Ovary (tissue), 7 donors: ENCODE measurements at regions not wholly inside any gene's neighbourhood (a gene's known extent, or its start where the extent isn't known, plus 50 kb on each side); places are given as distances from the start of the nearest gene placed in this dataset.

ENCODE experiments used
- DNase-seq, 5 donors: peaks; one replicate each; pipeline ENCODE4 v3.0.0-alpha.2; 2019 to 2020
- H3K27ac ChIP-seq, 2 donors: fragments of 200-600 bp; one replicate each; pipeline versions ENCODE4 v1.5.1 to v1.8.0; 2019 to 2022
- H3K27me3 ChIP-seq: fragments of 200-600 bp; one replicate; pipeline ENCODE4 v1.8.0; 2022
- H3K36me3 ChIP-seq: fragments of 200-600 bp; sonication (generic); one replicate; pipeline ENCODE4 v1.5.1; 2019
- H3K4me1 ChIP-seq: one replicate; pipeline ENCODE4 v1.8.1; 2013; ENCODE audit warnings: mild to moderate bottlenecking, moderate library complexity; ENCODE audit not compliant: insufficient read depth
- H3K4me3 ChIP-seq: fragments of 200-600 bp; sonication (generic); one replicate; pipeline ENCODE4 v1.5.1; 2017
- H3K9me3 ChIP-seq, 2 donors: fragments of 200-600 bp in 1 of 2; sonication (generic) in 1 of 2; one replicate each; pipeline versions ENCODE4 v1.5.1 to v1.8.1; 2013 to 2019; ENCODE audit warnings: mild to moderate bottlenecking in 1 of 2, moderate library complexity in 1 of 2
- EP300 ChIP-seq: sonication (generic); formaldehyde crosslinking; IDR thresholded peaks from one replicate; pipeline ENCODE4 v1.6.1; 2017; ENCODE audit warnings: antibody characterized with exemption
- POLR2A ChIP-seq: fragments of 450-650 bp; IDR thresholded peaks from one replicate; pipeline ENCODE4 v1.6.1; 2017; ENCODE audit warnings: antibody characterized with exemption, mild to moderate bottlenecking, moderate library complexity
- WGBS, 3 donors: extraction: QIAGEN DNeasy Blood & Tissue Kit in 1 of 3; methylation state at CpG; one replicate each; pipeline versions ENCODE4 v1.1.5 to v1.1.7; 2013 to 2017; 5-methylcytosine and 5-hydroxymethylcytosine counted together
- intact Hi-C, 4 donors: fragments of 100-400 bp; cut with DNase I; formaldehyde crosslinking; loops; one replicate each; pipeline versions ENCODE4 v1.11.0 to v1.15.1; 2022 to 2023
- TF ChIP-seq, protein P1 (sequence below), 3 donors: fragments of 450-650 bp in 2 of 3; fragments of 200-600 bp in 1 of 3; IDR thresholded peaks; one replicate each; pipeline versions ENCODE4 v1.5.1 to v1.8.0; 2016 to 2022; ENCODE audit warnings: antibody characterized with exemption in 3 of 3, mild to moderate bottlenecking in 1 of 3
- donor health status: DM: no; HTN: no; CAD: no; lungs with moderate emphysema.
- donor health status: DM: no; HTN: no; CAD: no.
- donor health status: Bipolar disorder and iron deficiency.
- donor health status: DM: no; HTN: no; CAD: no.
- donor health status: DM: yes; HTN: yes; CAD: no.

DNA sequence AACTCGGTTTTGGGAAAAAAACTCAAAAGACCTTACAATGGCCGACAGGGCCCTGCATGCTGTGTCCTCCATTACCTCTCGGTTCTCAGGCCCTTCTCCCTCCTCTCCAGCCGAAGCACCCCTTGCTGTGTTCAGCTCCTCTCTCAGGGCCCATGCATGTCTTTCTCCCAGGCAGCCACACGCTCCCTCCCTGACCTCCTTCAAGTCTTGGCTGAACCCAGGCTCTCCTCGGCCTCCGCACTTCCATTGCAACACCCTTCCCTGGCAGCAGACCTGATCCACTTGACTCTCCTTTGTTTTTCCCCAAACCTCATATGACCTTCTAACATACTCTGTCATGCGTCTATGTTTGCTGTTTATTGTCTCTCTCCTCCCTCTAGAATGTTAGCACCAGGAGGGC lies 114.0 kb downstream of the CYP26B1 start:
- H3K27me3 ChIP-seq, result no peaks in the 10 kb centered on the region
- WGBS, 3 donors, result 78 to 81% (median 79%) methylated on average over 8 of the region's 8 CpGs
- intact Hi-C loops, result no loop called here
- DNase-seq, result no peak
- H3K27ac ChIP-seq, result no peak overlapping the region
- H3K36me3 ChIP-seq, result no peaks in the 10 kb centered on the region
- no peak for TF ChIP-seq EP300
- no peak for TF ChIP-seq POLR2A
- TF ChIP-seq, protein P1, sequence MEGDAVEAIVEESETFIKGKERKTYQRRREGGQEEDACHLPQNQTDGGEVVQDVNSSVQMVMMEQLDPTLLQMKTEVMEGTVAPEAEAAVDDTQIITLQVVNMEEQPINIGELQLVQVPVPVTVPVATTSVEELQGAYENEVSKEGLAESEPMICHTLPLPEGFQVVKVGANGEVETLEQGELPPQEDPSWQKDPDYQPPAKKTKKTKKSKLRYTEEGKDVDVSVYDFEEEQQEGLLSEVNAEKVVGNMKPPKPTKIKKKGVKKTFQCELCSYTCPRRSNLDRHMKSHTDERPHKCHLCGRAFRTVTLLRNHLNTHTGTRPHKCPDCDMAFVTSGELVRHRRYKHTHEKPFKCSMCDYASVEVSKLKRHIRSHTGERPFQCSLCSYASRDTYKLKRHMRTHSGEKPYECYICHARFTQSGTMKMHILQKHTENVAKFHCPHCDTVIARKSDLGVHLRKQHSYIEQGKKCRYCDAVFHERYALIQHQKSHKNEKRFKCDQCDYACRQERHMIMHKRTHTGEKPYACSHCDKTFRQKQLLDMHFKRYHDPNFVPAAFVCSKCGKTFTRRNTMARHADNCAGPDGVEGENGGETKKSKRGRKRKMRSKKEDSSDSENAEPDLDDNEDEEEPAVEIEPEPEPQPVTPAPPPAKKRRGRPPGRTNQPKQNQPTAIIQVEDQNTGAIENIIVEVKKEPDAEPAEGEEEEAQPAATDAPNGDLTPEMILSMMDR (IDR thresholded peaks at IDR 0.05), result no peak
- H3K4me3 ChIP-seq, result no peak overlapping the region
- no peaks in the 10 kb centered on the region for H3K4me1 ChIP-seq
- H3K9me3 ChIP-seq, result no peaks in the 10 kb centered on the region

DNA sequence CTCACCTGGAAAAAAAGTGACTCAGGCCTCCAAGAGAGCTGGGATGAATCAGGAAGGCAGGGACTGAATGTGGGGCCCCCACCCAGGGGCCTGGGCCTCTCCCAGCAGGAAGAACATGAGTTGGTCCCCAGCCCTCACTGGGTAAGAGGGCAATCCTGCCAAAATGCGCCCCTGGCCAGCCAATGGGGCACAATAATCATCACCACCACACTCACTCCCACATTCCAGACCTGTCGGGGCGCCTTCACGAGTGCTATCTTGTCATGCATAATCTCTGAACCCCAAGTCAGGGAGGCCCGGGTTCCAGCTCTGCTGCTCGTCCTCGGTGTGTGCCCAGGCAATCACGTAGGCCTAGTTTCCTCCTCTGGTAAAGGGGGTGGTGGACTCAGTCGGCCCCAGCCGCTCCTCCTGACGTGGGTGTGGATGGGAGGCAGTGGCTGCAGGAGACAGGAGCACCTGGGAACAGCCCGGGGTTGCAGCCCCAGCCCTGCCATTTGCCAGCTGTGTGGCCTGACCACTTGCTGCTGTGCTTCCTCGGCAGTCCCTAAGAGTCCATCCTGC lies 115.1 kb downstream of the CYP26B1 start:
- 75 to 83% (median 75%) methylated on average over 13 of the region's 13 CpGs for WGBS, 3 donors
- intact Hi-C loops, result no loop called here
- H3K36me3 ChIP-seq, result no peaks in the 10 kb centered on the region
- no peaks in the 10 kb centered on the region for H3K4me1 ChIP-seq
- no peaks in the 10 kb centered on the region for H3K9me3 ChIP-seq
- H3K4me3 ChIP-seq, result no peak overlapping the region
- H3K27ac ChIP-seq, result no peak overlapping the region
- TF ChIP-seq POLR2A, result no peak
- TF ChIP-seq EP300, result no peak
- TF ChIP-seq, protein P1 (IDR thresholded peaks at IDR 0.05), result no peak
- H3K27me3 ChIP-seq, result no peaks in the 10 kb centered on the region
- DNase-seq, result no peak

DNA sequence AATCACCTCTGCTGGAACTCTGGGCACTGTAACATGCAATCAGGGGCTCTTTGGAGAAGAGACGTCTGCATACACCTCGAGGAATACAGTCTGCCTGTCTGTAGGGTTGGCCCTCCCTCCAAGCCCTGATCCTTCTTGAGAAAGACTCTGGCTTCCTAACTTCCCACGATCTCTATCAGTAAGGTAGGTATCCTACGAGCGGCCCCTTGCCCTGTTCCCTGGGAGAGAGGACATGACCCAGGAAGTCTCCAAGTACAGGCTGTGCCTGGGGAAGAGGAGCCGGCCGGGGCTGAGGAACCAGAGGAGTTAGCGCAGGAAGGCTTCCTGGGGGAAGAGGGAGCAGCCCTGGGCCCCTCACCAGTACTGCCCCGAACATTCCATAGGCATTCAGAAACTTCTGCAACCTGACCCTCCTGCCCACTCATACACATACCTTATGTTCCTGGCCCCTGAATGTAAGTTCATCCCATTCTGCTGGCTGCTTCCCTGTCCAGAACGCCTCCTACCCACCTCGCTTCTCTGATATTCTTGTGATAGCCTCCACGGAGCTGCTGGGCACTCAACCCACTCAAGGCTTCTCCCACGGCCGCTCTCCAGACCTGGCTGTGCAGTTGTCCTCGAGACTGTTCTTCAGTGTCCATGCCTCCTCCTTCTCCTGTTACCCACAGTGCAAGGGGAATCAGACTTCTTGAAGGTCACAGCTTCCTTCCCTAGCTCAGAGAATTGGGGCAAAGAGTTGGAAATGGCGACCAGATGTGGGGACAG lies 116.1 kb downstream of the CYP26B1 start:
- no peaks in the 10 kb centered on the region for H3K4me1 ChIP-seq
- H3K27me3 ChIP-seq, result no peaks in the 10 kb centered on the region
- H3K9me3 ChIP-seq, result no peaks in the 10 kb centered on the region
- H3K27ac ChIP-seq, result no peak overlapping the region
- no peak for TF ChIP-seq EP300
- TF ChIP-seq, protein P1 (IDR thresholded peaks at IDR 0.05), result no peak
- no peak for TF ChIP-seq POLR2A
- H3K4me3 ChIP-seq, result no peak overlapping the region
- DNase-seq, result no peak
- 60 to 74% (median 68%) methylated on average over 16 of the region's 16 CpGs for whole genome bisulfite sequencing, 3 donors
- no peaks in the 10 kb centered on the region for H3K36me3 ChIP-seq
- intact Hi-C loops, result no loop called here

GRCh38 chr2:72028996-72029395 lies 118.7 kb downstream of the CYP26B1 start:
- 64 to 72% (median 65%) methylated on average over 5 of the region's 5 CpGs for WGBS, 3 donors
- intact Hi-C loops, result no loop called here
- no peak overlapping the region for H3K27ac ChIP-seq
- no peaks in the 10 kb centered on the region for H3K4me1 ChIP-seq
- no peaks in the 10 kb centered on the region for H3K27me3 ChIP-seq
- no peak overlapping the region for H3K4me3 ChIP-seq
- H3K9me3 ChIP-seq, result no peaks in the 10 kb centered on the region
- DNase-seq, result no peak
- TF ChIP-seq, protein P1 (IDR thresholded peaks at IDR 0.05), result no peak
- no peak for TF ChIP-seq POLR2A
- no peak for TF ChIP-seq EP300
- H3K36me3 ChIP-seq, result no peaks in the 10 kb centered on the region
